Smooth muscle cell (in vitro differentiated cells): ENCODE measurements at regions not wholly inside any gene's neighbourhood (a gene's known extent, or its start where the extent isn't known, plus 50 kb on each side); places are given as distances from the start of the nearest gene placed in this dataset.
A peak's percentile ranks its signal among the peaks of the same experiment; 100 is the strongest.

Experiments used
- DNase-seq: peaks from one replicate; lab custom pipeline; 2025; ENCODE audit not compliant: unreplicated experiment; lab: John Stamatoyannopoulos, UW
- H2AFZ ChIP-seq: fragments of 200-600 bp; sonication (generic); 2 replicates; pipeline ENCODE4 v1.6.0; 2016; ENCODE audit warnings: antibody characterized with exemption, low read depth, mild to moderate bottlenecking
- H3F3A ChIP-seq: fragments of 200-600 bp; sonication (generic); 2 replicates; pipeline ENCODE4 v1.6.0; 2017; ENCODE audit warnings: antibody characterized with exemption, low read depth
- H3K27ac ChIP-seq: fragments of 200-600 bp; sonication (generic); 2 replicates; pipeline ENCODE4 v1.5.1; 2016; ENCODE audit warnings: low read depth, mild to moderate bottlenecking
- H3K27me3 ChIP-seq: fragments of 200-600 bp; sonication (generic); 2 replicates; pipeline ENCODE4 v1.6.1; 2016; ENCODE audit warnings: low read depth, mild to moderate bottlenecking
- H3K36me3 ChIP-seq: fragments of 200-600 bp; sonication (generic); 2 replicates; pipeline ENCODE4 v1.5.1; 2016; ENCODE audit warnings: low read depth
- H3K4me1 ChIP-seq: fragments of 200-600 bp; sonication (generic); 2 replicates; pipeline ENCODE4 v1.5.1; 2016; ENCODE audit warnings: low read depth
- H3K4me2 ChIP-seq: fragments of 200-600 bp; sonication (generic); 2 replicates; pipeline ENCODE4 v1.6.0; 2016; ENCODE audit warnings: mild to moderate bottlenecking
- H3K4me3 ChIP-seq: fragments of 200-600 bp; sonication (generic); 2 replicates; pipeline ENCODE4 v1.5.1; 2016; ENCODE audit warnings: mild to moderate bottlenecking
- H3K79me2 ChIP-seq: fragments of 200-600 bp; sonication (generic); 2 replicates; pipeline ENCODE4 v1.6.0; 2016; ENCODE audit warnings: low read depth, mild to moderate bottlenecking
- H3K9ac ChIP-seq: fragments of 200-600 bp; sonication (generic); 2 replicates; pipeline ENCODE4 v1.6.0; 2016; ENCODE audit warnings: low read depth
- H3K9me3 ChIP-seq: fragments of 200-600 bp; sonication (generic); replicated peaks from 2 replicates; pipeline ENCODE4 v1.5.1; 2016; ENCODE audit warnings: low read depth
- H4K20me1 ChIP-seq: fragments of 200-600 bp; sonication (generic); 2 replicates; pipeline ENCODE4 v1.6.0; 2016; ENCODE audit warnings: low read depth
- WGBS: methylation state at CpG from one replicate; pipeline ENCODE4 v1.1.7; 2016; ENCODE audit warnings: low lambda C conversion rate; 5-methylcytosine and 5-hydroxymethylcytosine counted together
- TF ChIP-seq, protein P1 (sequence below): fragments of 200-600 bp; sonication (generic); IDR thresholded peaks from 2 replicates; pipeline ENCODE4 v1.5.1; 2017; ENCODE audit warnings: borderline replicate concordance, mild to moderate bottlenecking, antibody characterized with exemption; ENCODE audit not compliant: insufficient read depth, poor library complexity, severe bottlenecking

DNA sequence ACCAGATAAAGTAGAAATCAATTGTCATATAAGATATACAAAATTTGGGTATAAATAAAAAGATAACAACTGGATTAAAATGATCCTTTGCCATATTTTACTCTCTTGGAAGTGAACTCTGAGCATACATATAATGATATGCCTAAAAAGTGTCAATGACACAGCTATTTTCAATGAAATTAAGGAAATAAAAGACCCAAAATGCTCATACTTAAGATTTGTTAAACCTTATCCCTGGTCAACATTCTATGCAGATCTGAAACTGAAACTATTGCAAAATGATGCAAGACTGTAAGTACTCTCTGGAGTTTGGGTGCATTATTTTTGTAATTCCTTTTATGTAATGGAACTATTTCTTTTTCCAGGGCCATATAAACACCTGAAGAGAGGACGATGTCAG lies 119.0 kb upstream of the SGK1 start:
- DNase-seq: no peak
- no peaks in the 10 kb centered on the region for H3F3A ChIP-seq
- TF ChIP-seq, protein P1, sequence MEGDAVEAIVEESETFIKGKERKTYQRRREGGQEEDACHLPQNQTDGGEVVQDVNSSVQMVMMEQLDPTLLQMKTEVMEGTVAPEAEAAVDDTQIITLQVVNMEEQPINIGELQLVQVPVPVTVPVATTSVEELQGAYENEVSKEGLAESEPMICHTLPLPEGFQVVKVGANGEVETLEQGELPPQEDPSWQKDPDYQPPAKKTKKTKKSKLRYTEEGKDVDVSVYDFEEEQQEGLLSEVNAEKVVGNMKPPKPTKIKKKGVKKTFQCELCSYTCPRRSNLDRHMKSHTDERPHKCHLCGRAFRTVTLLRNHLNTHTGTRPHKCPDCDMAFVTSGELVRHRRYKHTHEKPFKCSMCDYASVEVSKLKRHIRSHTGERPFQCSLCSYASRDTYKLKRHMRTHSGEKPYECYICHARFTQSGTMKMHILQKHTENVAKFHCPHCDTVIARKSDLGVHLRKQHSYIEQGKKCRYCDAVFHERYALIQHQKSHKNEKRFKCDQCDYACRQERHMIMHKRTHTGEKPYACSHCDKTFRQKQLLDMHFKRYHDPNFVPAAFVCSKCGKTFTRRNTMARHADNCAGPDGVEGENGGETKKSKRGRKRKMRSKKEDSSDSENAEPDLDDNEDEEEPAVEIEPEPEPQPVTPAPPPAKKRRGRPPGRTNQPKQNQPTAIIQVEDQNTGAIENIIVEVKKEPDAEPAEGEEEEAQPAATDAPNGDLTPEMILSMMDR: no peak
- H2AFZ ChIP-seq: no peak overlapping the region
- H3K79me2 ChIP-seq: no peaks in the 10 kb centered on the region
- H3K27ac ChIP-seq: peak overlapping the region; percentile 94
- no peaks in the 10 kb centered on the region for H3K27me3 ChIP-seq
- WGBS: 92% methylated on average over 1 of the region's 1 CpG
- H3K4me3 ChIP-seq: no peak overlapping the region
- H3K36me3 ChIP-seq: no peaks in the 10 kb centered on the region
- H3K9ac ChIP-seq: peak overlapping the region; percentile 90
- no peaks in the 10 kb centered on the region for H3K9me3 ChIP-seq
- peak overlapping the region; percentile 58 for H3K4me2 ChIP-seq
- H4K20me1 ChIP-seq: no peaks in the 10 kb centered on the region
- peaks cover 5% of the 10 kb centered on the region for H3K4me1 ChIP-seq

- no peaks in the 10 kb centered on the region for H4K20me1 ChIP-seq
- TF ChIP-seq, protein P1: no peak
- H3K9me3 ChIP-seq: no peaks in the 10 kb centered on the region
- H3K4me2 ChIP-seq: peak overlapping the region; percentile 58
- 6% methylated on average over 9 of the region's 9 CpGs for whole genome bisulfite sequencing
- H3K27me3 ChIP-seq: no peaks in the 10 kb centered on the region
- H3K9ac ChIP-seq: peak overlapping the region; percentile 90
- peak; percentile 4 for DNase-seq
- no peaks in the 10 kb centered on the region for H3K79me2 ChIP-seq
- peaks cover 5% of the 10 kb centered on the region for H3K4me1 ChIP-seq
- peak overlapping the region; percentile 23 for H2AFZ ChIP-seq
- no peak overlapping the region for H3K4me3 ChIP-seq
- H3K36me3 ChIP-seq: no peaks in the 10 kb centered on the region
- no peaks in the 10 kb centered on the region for H3F3A ChIP-seq
- peak overlapping the region; percentile 94 for H3K27ac ChIP-seq
Observed at GRCh38 chr6:134436281-134436815, 118.4 kb upstream of the SGK1 start.

DNA sequence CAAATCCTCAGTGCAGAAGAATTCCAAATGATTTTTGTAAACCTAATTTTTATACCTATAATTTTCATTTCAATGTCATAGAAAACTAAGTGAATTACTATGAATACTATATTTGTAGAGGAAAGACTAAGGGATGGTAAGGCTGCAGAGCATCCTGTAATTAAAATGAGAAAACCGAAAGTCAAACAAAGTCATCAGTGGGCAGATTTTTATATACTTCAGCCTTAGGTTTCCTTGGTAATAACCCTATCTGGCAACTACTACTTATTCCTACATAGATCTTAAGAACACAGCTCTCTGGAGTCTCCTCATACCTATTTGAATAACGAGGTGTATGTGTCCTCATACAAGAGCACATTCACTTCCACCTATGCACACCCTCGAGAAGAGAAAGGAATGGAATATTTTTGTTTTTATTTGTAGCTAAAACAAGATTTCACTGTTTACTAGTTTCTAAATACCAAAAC lies 117.9 kb upstream of the SGK1 start:
- H4K20me1 ChIP-seq: no peaks in the 10 kb centered on the region
- H3K27ac ChIP-seq: peak overlapping the region; percentile 94
- no peaks in the 10 kb centered on the region for H3K27me3 ChIP-seq
- peaks cover 5% of the 10 kb centered on the region for H3K4me1 ChIP-seq
- no peaks in the 10 kb centered on the region for H3K36me3 ChIP-seq
- no peaks in the 10 kb centered on the region for H3F3A ChIP-seq
- TF ChIP-seq, protein P1: no peak
- H3K4me2 ChIP-seq: peak overlapping the region; percentile 58
- peak overlapping the region; percentile 23 for H2AFZ ChIP-seq
- no peak for DNase-seq
- 57% methylated on average over 3 of the region's 3 CpGs for WGBS
- H3K4me3 ChIP-seq: no peak overlapping the region
- H3K79me2 ChIP-seq: no peaks in the 10 kb centered on the region
- no peaks in the 10 kb centered on the region for H3K9me3 ChIP-seq
- H3K9ac ChIP-seq: peak overlapping the region; percentile 90
